HG03045 (cell line): ENCODE measurements at regions not wholly inside any gene's neighbourhood (a gene's known extent, or its start where the extent isn't known, plus 50 kb on each side); places are given as distances from the start of the nearest gene placed in this dataset.
"Not testable (repeated sequence)": the region's sequence is repeated elsewhere in the genome, so short reads cannot be mapped to it uniquely, and the experiment has no call there.

Experiments
- ATAC-seq: cut with Tn5 transposase; IDR thresholded peaks from one replicate; pipeline ENCODE4 v1.9.1; 2021; ENCODE audit warnings: mild to moderate bottlenecking, moderate library complexity; ENCODE audit not compliant: unreplicated experiment

DNA sequence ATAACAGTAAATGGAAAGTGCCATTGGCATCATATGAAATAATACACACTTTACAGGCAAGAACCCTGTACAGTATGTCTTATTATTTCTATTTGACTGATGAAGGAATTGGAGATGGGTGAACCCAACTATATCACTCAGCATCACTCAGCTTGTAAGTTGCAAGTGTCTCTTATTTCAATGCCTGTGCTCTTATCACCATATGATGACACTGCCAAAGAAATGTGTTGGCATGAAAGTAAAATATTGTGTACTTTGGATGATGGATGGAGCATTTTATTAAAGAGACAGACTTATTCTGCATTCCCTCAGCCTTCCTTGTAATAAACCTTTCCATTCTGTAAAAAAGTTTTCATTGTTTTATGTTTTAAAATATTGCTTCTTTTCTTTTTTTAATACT, 927.5 kb upstream of the VRK2 start:
- no peak for ATAC-seq

- no peak for ATAC-seq
Measured at GRCh38 chr2:57126410-57126809, 920.2 kb upstream of the VRK2 start.

GRCh38 chr2:57139179-57139578, 907.4 kb upstream of the VRK2 start:
- ATAC-seq: no peak

DNA sequence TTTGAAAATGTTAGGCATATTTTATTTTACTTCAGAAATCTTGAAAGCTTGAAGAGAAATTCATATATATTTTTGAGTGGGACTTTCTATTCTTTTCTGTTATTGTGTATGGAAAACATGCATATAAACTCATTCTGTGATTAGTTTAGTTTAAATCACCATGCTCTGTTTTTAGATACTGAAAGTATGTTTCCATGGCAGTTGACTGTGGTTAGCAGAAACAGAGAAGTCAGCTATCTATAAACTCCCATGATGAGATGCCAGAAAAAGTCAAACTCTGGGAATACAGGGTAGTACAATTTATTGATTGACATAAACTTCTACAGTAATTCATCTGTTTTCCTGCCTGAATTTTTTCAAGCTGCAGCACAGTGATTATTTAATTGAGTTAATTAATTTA, 905.3 kb upstream of the VRK2 start:
- ATAC-seq: no peak

DNA sequence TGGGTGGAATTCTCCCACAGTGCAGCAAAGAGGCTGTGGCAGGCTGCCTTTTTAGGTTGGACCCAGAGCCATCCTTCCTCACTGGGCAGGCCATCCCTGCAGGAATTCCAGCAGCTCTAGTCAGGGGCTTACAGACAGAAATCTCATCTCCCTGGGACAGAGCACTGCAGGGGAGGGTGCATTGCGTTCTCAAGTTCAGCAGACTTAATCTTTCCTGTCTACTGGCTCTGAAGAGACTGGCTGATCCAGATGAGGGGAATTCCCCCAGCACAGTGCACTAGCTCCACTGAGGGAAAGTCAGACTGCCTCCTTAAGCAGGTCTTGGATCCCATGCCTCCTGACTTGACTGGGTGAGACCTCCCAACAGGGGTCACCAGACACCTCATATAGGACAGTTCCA, 899.7 kb upstream of the VRK2 start:
- ATAC-seq: no peak

GRCh38 chr2:57156231-57156924, 890.2 kb upstream of the VRK2 start:
- no peak for ATAC-seq

DNA sequence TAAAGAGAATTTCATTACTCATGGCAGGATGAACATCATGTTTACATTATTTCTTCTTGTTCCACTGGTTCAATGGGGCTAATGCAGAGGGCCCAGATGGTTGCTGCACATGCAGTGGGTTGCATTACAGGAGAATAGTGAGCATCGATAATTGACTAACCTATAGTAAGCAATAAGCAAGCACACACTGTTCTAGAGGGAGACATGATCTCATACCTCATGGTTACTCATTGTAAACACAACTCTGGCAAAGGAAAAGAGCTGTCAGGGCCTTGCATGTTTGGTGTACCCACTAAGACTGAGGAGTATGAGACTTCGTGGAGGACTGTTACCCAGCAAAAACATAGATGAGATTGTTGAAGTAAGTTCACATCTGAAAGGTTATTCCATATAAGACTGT, 885.6 kb upstream of the VRK2 start:
- ATAC-seq: no peak

- no peak for ATAC-seq
Measured at GRCh38 chr2:57177176-57177575, 869.4 kb upstream of the VRK2 start.

GRCh38 chr2:57180042-57180567, 866.5 kb upstream of the VRK2 start:
- ATAC-seq: no peak

DNA sequence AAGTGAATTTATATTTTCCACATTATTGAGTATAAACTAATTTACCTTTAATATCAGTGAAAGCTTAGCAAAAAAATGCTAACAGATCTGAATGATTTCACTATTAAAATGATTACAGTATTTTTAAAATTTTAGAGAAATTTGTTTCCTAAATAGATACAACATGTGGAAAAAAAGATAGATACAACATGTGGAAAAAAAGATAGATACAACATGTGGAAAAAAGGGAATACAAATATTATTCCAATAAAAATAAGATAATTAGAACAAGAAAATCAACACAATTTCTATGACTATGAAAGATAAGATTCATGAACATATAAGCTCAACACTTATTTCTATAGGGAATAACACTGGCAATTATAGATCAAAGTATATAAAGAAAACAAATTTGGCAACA, 865.9 kb upstream of the VRK2 start:
- no peak for ATAC-seq

GRCh38 chr2:57181315-57182038, 865.1 kb upstream of the VRK2 start:
- ATAC-seq: no peak

DNA sequence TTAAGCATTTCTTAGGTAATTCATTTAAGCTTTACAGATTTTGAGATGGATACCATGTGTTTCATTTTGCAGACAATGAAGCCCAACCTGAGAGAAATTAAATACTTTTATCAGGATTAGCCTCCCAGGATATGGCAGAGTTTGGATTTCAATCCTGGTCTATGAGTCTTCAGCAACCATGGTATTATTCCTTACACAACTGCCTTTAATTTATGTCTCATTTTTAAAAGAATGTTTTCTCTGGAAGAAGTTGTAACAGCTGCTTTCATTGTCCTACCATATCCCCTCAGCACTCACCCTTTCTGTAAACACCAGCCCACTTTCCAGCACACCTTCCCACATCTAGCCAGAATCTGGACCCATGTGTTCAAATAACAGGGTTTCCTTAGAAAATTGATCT, 863.7 kb upstream of the VRK2 start:
- no peak for ATAC-seq

- no peak for ATAC-seq
Measured at GRCh38 chr2:57185568-57185967, 861.0 kb upstream of the VRK2 start.

DNA sequence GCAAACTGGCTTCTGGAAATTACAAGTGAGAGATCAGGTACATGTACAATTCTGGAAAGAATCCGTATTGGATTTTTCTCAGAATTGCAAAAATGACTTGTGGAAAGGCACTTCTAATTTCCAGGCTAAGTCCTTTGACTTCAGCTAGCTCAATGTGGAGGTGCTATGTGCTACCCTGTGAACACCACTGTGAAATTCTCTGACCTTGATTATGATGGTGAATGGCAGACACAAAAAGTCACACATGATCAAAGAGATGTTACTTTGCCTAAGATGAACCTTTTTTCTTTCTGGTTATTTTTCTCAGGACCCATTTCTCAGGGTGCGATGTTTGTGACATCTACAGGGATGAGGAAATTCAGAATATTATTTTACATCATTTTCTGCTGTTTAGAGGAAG, 856.6 kb upstream of the VRK2 start:
- no peak for ATAC-seq

DNA sequence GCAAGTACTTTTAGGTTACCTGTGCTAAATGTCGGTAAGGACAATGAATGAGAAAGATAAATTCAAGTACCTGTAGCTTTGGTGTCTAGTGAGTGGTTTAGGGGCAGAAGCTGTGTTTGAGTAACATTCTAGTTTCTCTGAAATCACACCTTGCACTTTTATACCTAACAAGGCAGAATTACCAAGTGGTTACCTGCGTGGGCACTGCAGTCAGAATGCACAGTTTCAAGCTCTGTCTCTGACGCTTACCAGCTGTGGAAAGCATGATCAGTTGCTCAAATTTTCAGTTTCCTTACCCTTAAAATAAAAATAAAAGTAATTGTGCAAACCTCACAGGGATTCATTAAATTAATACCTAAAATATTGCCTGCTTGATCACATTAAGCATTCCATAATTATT, 846.9 kb upstream of the VRK2 start:
- ATAC-seq: no peak

- no peak for ATAC-seq
Measured at GRCh38 chr2:57204364-57204763, 842.2 kb upstream of the VRK2 start.

GRCh38 chr2:57205241-57205640, 841.4 kb upstream of the VRK2 start:
- no peak for ATAC-seq

DNA sequence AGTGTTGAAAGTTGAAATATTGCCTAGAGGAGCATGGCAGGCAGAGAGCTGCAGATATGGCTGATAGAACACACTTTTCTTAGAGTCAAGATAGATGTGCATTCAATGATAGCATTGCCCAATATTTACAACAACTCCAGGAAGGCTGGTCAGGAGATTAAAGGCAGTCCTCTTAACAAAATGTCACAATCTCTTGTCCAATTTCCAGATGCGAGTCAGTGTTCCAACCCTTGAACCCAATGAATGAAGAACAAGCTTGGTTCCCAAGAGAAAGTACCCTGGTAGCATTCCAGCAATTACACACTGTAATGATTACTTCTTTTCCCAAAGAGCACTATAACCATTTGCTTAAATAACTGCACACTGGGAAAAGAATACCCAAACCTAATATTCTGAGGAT, 839.4 kb upstream of the VRK2 start:
- no peak for ATAC-seq

DNA sequence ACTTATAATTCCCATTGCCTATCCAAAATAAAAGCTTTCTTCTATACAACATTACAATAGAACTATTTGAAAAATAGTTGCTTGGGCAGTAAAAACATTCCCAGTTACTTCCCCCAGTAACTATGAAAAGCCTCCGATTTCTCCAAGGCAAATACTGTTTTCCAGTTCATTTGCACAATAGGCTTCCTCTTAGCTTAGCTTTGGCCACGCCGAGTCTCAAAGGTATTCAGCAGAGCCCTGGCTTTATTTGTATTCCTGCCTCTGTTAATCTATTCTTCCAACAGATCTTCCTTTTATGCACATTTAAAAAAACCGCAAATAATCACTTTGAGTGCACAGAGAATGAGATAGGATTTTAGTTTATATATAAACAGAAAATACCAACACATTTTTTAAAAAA, 836.8 kb upstream of the VRK2 start:
- no peak for ATAC-seq

DNA sequence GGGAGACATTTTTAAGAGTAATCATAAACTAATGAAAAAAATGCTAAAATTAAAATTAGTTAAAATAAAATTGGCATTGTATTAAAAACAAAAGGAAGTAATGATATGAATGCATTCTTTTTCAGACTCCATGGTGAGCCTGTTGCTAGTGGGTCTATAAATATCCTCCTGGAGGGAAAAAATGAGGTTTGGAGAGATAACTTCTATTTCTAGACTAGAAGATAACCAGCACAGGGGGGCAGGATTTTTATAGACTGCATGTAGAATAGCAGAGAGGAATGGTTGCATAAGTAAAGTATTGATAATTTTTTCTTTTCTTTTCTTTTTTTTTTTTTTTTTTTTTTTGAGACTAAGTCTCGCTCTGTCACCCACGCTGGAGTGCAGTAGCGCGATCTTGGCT, 835.8 kb upstream of the VRK2 start:
- ATAC-seq: no peak

GRCh38 chr2:57217013-57217412, 829.6 kb upstream of the VRK2 start:
- ATAC-seq: no peak

- no peak for ATAC-seq
Measured at GRCh38 chr2:57218206-57218605, 828.4 kb upstream of the VRK2 start.

GRCh38 chr2:57229706-57230105, 816.9 kb upstream of the VRK2 start:
- not testable (repeated sequence) for ATAC-seq
